K562 (cell line): ENCODE measurements at regions not wholly inside any gene's neighbourhood (a gene's known extent, or its start where the extent isn't known, plus 50 kb on each side); places are given as distances from the start of the nearest gene placed in this dataset.

Experiments used
- ATAC-seq: fragments of 200-7000 bp; cut with Tn5 transposase; 3 replicates; pipeline ENCODE4 v1.9.1; 2020; ENCODE audit warnings: moderate library complexity
- BruUV-seq: library from RNA; stranded (reverse); fragments of 400-500 nt; replicated peaks from 2 replicates; lab custom pipeline; 2021; lab: Mats Ljungman, UMichigan
- CTCF ChIA-PET: fragments of 300-600 bp; formaldehyde crosslinking; extraction: SDS; loops from one replicate; lab custom pipeline; 2021; ENCODE audit warnings: low intra/inter-chr PET ratio; lab: Yijun Ruan, JAX
- POLR2A ChIA-PET: fragments of 300-600, 350-650 bp; sonication (Branson Sonifier 250); formaldehyde crosslinking; extraction: SDS; loops from one replicate; lab custom pipeline; 2021; ENCODE audit warnings: antibody characterized with exemption, inconsistent platforms; lab: Yijun Ruan, JAX
- DNase-seq, 4 experiments: peaks; one replicate each; pipeline versions ENCODE4 v3.0.0 to v3.0.0-alpha.2; 2011 to 2018; ENCODE audit warnings: low spot score in 3 of 4, mixed read lengths in 3 of 4; ENCODE audit errors: extremely low read depth in 1 of 4
- FAIRE-seq: peaks from 2 replicates; lab custom pipeline; 2011; peaks lifted over from hg19 to GRCh38; lab: Jason Lieb, UNC
- H2AFZ ChIP-seq: 2 replicates; pipeline ENCODE4 v1.6.0; 2011; ENCODE audit warnings: low read depth, low read length, control low read depth, inconsistent platforms
- H3K27ac ChIP-seq: fragments of 200-600 bp; 3 replicates; pipeline ENCODE4 v1.8.0; 2011; ENCODE audit warnings: low read depth, mild to moderate bottlenecking, control low read depth, inconsistent platforms, low read length, moderate library complexity, mixed read lengths; ENCODE audit errors: extremely low read depth
- H3K27me3 ChIP-seq, 2 experiments: fragments of 300-600 bp in 1 of 2; 2 replicates in 1 of 2; 3 replicates in 1 of 2; pipeline versions ENCODE4 v1.6.0 to v1.8.0; 2011; ENCODE audit warnings: inconsistent platforms in 2 of 2, low read length in 2 of 2, mild to moderate bottlenecking in 1 of 2, mixed read lengths in 1 of 2, moderate library complexity in 1 of 2; ENCODE audit not compliant: control insufficient read depth in 2 of 2, insufficient read depth in 2 of 2
- H3K36me3 ChIP-seq: fragments of 300-600 bp; 3 replicates; pipeline ENCODE4 v1.8.0; 2011; ENCODE audit warnings: mild to moderate bottlenecking, low read length, inconsistent platforms; ENCODE audit not compliant: control insufficient read depth, insufficient read depth
- H3K4me1 ChIP-seq, 2 experiments: fragments of 200-600 bp in 1 of 2; replicated peaks in 1 of 2; 2 replicates in 1 of 2; 3 replicates in 1 of 2; pipeline versions ENCODE4 v1.5.1 to v1.8.0; 2011; ENCODE audit warnings: inconsistent platforms in 2 of 2, low read length in 2 of 2, mild to moderate bottlenecking in 1 of 2, mixed read lengths in 1 of 2, moderate library complexity in 1 of 2; ENCODE audit not compliant: control insufficient read depth in 2 of 2, insufficient read depth in 2 of 2
- H3K4me2 ChIP-seq: 2 replicates; pipeline ENCODE4 v1.6.1; 2011; ENCODE audit warnings: low read length, control low read depth, inconsistent platforms, mixed read lengths; ENCODE audit not compliant: insufficient read depth
- H3K4me3 ChIP-seq: fragments of 200-600 bp; sonication (generic), shearing (Covaris generic); 2 replicates; pipeline ENCODE4 v1.5.1; 2016; ENCODE audit warnings: control low read depth, inconsistent platforms
- H3K79me2 ChIP-seq: fragments of 200-600 bp; 3 replicates; pipeline ENCODE4 v1.8.0; 2011; ENCODE audit warnings: low read length, inconsistent platforms; ENCODE audit not compliant: control insufficient read depth, insufficient read depth
- H3K9ac ChIP-seq, 2 experiments: 2 replicates each; pipeline versions ENCODE4 v1.6.0 to v1.6.1; 2011; ENCODE audit warnings: low read depth in 2 of 2, low read length in 2 of 2, control low read depth in 1 of 2, inconsistent platforms in 1 of 2, mild to moderate bottlenecking in 1 of 2, mixed read lengths in 1 of 2; ENCODE audit not compliant: insufficient read depth in 1 of 2
- H3K9me1 ChIP-seq: one replicate; pipeline ENCODE4 v1.6.0; 2011; ENCODE audit warnings: inconsistent platforms, mild to moderate bottlenecking, low read length, moderate library complexity; ENCODE audit not compliant: control insufficient read depth, insufficient read depth
- H3K9me3 ChIP-seq: replicated peaks from 2 replicates; pipeline ENCODE4 v1.5.1; 2011; ENCODE audit warnings: low read depth, low read length, inconsistent platforms; ENCODE audit not compliant: control insufficient read depth, insufficient read depth
- H4K20me1 ChIP-seq: replicated peaks from 2 replicates; pipeline ENCODE4 v1.6.1; 2011; ENCODE audit warnings: low read length, inconsistent platforms, mixed read lengths; ENCODE audit not compliant: control insufficient read depth, insufficient read depth
- BCLAF1 ChIP-seq, 2 experiments: fragments of 450-650 bp in 1 of 2; IDR thresholded peaks; 2 replicates each; pipeline ENCODE4 v1.6.1; 2011 to 2017; ENCODE audit warnings: low read depth in 2 of 2, antibody characterized with exemption in 1 of 2, borderline replicate concordance in 1 of 2, low read length in 1 of 2, mild to moderate bottlenecking in 1 of 2, mixed read lengths in 1 of 2; ENCODE audit not compliant: control insufficient read depth in 1 of 2
- FOS ChIP-seq: IDR thresholded peaks from 3 replicates; pipeline ENCODE4 v1.6.1; 2011; ENCODE audit not compliant: insufficient read length; ENCODE audit errors: extremely low read depth
- FOXA3 ChIP-seq, 2 experiments: fragments of 450-650 bp in 1 of 2; sonication (generic) in 1 of 2; formaldehyde crosslinking; IDR thresholded peaks in 1 of 2; conservative IDR thresholded peaks in 1 of 2; 2 replicates each; pipeline versions ENCODE4 v1.4.0 to v1.8.0; 2020 to 2022; ENCODE audit warnings: mild to moderate bottlenecking in 2 of 2, missing genetic modification reagents in 1 of 2
- GATA2 ChIP-seq: sonication (generic); formaldehyde crosslinking; IDR thresholded peaks from 2 replicates; pipeline ENCODE4 v1.4.0; 2020; ENCODE audit warnings: mild to moderate bottlenecking, missing genetic modification reagents
- GTF2F1 ChIP-seq: IDR thresholded peaks from 2 replicates; pipeline ENCODE4 v1.6.1; 2011; ENCODE audit warnings: low read depth, low read length, improper control_type of control experiment
- HIVEP1 ChIP-seq: fragments of 250-450 bp; sonication (Bioruptor Pico); IDR thresholded peaks from 2 replicates; pipeline ENCODE4 v1.4.0; 2020; ENCODE audit warnings: mild to moderate bottlenecking
- MTA2 ChIP-seq: fragments of 450-650 bp; IDR thresholded peaks from 2 replicates; pipeline ENCODE4 v1.6.1; 2016; ENCODE audit warnings: low read depth
- NR1H2 ChIP-seq: sonication (generic); formaldehyde crosslinking; IDR thresholded peaks from 2 replicates; pipeline ENCODE4 v1.4.0; 2020; ENCODE audit warnings: mild to moderate bottlenecking, missing genetic modification reagents
- TARDBP ChIP-seq: fragments of 450-650 bp; IDR thresholded peaks from 2 replicates; pipeline ENCODE4 v1.6.1; 2016
- WGBS: fragments of 100-300 bp; shearing (Covaris generic); methylation state at CpG from one replicate; pipeline ENCODE4 v1.1.6; 2016; ENCODE audit warnings: low coverage, mixed read lengths; ENCODE audit not compliant: insufficient coverage; ENCODE audit errors: missing lambda C conversion rate; 5-methylcytosine and 5-hydroxymethylcytosine counted together
- in situ Hi-C: fragments of 300-500 bp; cut with MboI; formaldehyde crosslinking; loops from 4 replicates; pipeline ENCODE4 v1.15.0; 2018; ENCODE audit warnings: inconsistent platforms, mixed read lengths
- intact Hi-C: fragments of 100-400 bp; cut with micrococcal nuclease; formaldehyde crosslinking; loops from 2 replicates; pipeline ENCODE4 v1.14.2; 2022
- TF ChIP-seq, protein P1 (sequence below): sonication (generic); formaldehyde crosslinking; IDR thresholded peaks from 2 replicates; pipeline ENCODE4 v1.5.0; 2020; ENCODE audit warnings: missing genetic modification reagents
- TF ChIP-seq, protein P2 (sequence below): sonication (generic); formaldehyde crosslinking; IDR thresholded peaks from 2 replicates; pipeline ENCODE4 v1.8.0; 2022; ENCODE audit warnings: mild to moderate bottlenecking, missing genetic modification reagents
- TF ChIP-seq, protein P3 (sequence below): sonication (generic); formaldehyde crosslinking; IDR thresholded peaks from 2 replicates; pipeline ENCODE4 v1.8.1; 2023; ENCODE audit warnings: mild to moderate bottlenecking, missing genetic modification reagents

DNA sequence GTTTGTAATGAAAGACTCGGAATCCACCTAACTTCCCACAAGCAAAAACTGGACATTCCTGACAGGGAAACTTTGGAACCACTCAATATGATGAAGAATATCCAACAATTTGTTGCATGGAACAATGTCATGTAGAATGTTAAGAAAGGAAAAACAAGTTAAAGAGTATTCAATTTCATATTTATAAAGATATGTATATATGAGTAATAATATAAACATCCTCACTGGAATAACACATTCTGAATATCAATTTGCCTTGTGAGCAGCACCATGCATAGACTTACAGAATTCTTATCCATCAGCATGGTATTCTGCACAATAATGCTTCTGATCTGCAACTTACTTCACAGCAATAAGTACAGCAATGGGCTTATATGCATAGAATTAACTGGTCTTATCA, 650.3 kb downstream of the SEMA5A start (continued):
- no peak for TF ChIP-seq BCLAF1 (IDR thresholded peaks at IDR 0.05; ENCODE audit: borderline replicate concordance in 1 of 2, control insufficient read depth in 1 of 2, low read depth in 2 of 2, low read length in 1 of 2)

DNA sequence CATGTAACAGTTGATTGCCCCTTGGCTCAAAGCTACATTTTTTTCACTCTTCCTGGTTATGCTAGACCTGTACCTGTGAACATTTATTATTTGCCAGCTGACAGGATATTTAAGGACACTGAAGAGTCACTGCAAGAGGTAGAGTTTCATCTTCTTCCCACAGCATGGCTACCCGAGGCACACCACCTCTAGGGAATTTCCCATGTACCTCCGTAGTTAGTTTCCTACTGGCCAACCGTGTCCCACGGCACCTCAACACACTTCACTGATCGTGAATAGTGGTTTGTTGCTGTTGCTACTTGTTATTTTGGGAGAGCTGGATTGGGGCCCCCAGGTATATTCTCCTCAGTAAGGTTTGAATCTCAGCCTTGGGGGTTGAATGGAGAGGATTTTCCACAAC, 648.6 kb downstream of the SEMA5A start:
- no peaks in the 10 kb centered on the region for H3K9me3 ChIP-seq
- H4K20me1 ChIP-seq = no peaks in the 10 kb centered on the region
- ChIA-PET POLR2A (no interaction called here), CTCF (no interaction called here)
- H3K27me3 ChIP-seq = no peaks in the 10 kb centered on the region
- H3K36me3 ChIP-seq = no peaks in the 10 kb centered on the region
- H3K4me3 ChIP-seq = no peak overlapping the region
- no peaks in the 10 kb centered on the region for H3K79me2 ChIP-seq
- in situ Hi-C loops = no loop called here
- no peak overlapping the region for H2AFZ ChIP-seq
- no peak overlapping the region for H3K4me2 ChIP-seq
- H3K4me1 ChIP-seq = no peaks in the 10 kb centered on the region
- no peak overlapping the region for H3K9ac ChIP-seq
- ATAC-seq (no peak), DNase-seq (no peak), FAIRE-seq (no peak)
- intact Hi-C loops = no loop called here
- no TSS peak for BruUV-seq
- H3K27ac ChIP-seq = no peak overlapping the region
- no peaks in the 10 kb centered on the region for H3K9me1 ChIP-seq
- WGBS = 0% methylated on average over 5 of the region's 5 CpGs
- TF ChIP-seq, protein P1, sequence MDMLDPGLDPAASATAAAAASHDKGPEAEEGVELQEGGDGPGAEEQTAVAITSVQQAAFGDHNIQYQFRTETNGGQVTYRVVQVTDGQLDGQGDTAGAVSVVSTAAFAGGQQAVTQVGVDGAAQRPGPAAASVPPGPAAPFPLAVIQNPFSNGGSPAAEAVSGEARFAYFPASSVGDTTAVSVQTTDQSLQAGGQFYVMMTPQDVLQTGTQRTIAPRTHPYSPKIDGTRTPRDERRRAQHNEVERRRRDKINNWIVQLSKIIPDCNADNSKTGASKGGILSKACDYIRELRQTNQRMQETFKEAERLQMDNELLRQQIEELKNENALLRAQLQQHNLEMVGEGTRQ = no peak
- TF ChIP-seq NR1H2 (CRISPR knock-in tag) = no peak
- no peak for TF ChIP-seq FOXA3 (CRISPR knock-in tag; conservative IDR thresholded peaks at IDR 0.05 in 1 of 2, IDR thresholded peaks at IDR 0.05 in 1 of 2)
- TF ChIP-seq HIVEP1 = no peak
- TF ChIP-seq, protein P2, sequence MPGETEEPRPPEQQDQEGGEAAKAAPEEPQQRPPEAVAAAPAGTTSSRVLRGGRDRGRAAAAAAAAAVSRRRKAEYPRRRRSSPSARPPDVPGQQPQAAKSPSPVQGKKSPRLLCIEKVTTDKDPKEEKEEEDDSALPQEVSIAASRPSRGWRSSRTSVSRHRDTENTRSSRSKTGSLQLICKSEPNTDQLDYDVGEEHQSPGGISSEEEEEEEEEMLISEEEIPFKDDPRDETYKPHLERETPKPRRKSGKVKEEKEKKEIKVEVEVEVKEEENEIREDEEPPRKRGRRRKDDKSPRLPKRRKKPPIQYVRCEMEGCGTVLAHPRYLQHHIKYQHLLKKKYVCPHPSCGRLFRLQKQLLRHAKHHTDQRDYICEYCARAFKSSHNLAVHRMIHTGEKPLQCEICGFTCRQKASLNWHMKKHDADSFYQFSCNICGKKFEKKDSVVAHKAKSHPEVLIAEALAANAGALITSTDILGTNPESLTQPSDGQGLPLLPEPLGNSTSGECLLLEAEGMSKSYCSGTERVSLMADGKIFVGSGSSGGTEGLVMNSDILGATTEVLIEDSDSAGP (CRISPR knock-in tag) = no peak
- TF ChIP-seq MTA2 = no peak
- no peak for TF ChIP-seq GATA2 (CRISPR knock-in tag)
- TF ChIP-seq FOS = no peak
- TF ChIP-seq, protein P3, sequence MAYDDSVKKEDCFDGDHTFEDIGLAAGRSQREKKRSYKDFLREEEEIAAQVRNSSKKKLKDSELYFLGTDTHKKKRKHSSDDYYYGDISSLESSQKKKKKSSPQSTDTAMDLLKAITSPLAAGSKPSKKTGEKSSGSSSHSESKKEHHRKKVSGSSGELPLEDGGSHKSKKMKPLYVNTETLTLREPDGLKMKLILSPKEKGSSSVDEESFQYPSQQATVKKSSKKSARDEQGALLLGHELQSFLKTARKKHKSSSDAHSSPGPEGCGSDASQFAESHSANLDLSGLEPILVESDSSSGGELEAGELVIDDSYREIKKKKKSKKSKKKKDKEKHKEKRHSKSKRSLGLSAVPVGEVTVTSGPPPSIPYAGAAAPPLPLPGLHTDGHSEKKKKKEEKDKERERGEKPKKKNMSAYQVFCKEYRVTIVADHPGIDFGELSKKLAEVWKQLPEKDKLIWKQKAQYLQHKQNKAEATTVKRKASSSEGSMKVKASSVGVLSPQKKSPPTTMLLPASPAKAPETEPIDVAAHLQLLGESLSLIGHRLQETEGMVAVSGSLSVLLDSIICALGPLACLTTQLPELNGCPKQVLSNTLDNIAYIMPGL = no peak
- no peak for TF ChIP-seq GTF2F1
- no peak for TF ChIP-seq TARDBP
